ENCODE measurements at regions not wholly inside any gene's neighbourhood (a gene's known extent, or its start where the extent isn't known, plus 50 kb on each side); places are given as distances from the start of the nearest gene placed in this dataset.
"Not testable (repeated sequence)": the region's sequence is repeated elsewhere in the genome, so short reads cannot be mapped to it uniquely, and the experiment has no call there.

DNA sequence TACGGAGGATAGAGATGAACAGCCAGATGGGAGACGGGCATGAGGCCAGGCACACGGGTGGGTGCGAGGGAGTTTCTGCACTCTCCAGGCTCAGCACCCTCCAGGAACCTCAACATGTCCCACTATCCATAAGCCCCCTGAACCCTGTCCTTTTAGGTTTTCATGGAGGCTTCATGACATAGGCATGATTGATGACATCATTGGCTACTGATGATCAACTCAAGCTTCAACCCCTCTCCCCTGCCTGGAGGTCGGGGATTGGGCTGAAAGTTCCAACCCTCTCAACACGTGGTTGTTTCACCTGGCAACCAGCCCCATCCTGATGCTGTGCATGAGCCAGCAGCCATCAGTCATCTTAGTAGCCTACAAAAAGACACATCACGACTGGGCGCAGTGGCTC is 360.7 kb upstream of the AUTS2 start:
- H3K36me3 ChIP-seq (replicated peaks; ENCODE audit: control insufficient read depth, insufficient read depth, low read length), result no peaks in the 10 kb centered on the region
- H3K4me3 ChIP-seq (ENCODE audit: insufficient read depth, low read depth, low read length), result no peak overlapping the region
- H3K27me3 ChIP-seq (ENCODE audit: control insufficient read depth, insufficient read depth, low read length), result peaks cover 65% of the 10 kb centered on the region
- no peak for DNase-seq

DNA sequence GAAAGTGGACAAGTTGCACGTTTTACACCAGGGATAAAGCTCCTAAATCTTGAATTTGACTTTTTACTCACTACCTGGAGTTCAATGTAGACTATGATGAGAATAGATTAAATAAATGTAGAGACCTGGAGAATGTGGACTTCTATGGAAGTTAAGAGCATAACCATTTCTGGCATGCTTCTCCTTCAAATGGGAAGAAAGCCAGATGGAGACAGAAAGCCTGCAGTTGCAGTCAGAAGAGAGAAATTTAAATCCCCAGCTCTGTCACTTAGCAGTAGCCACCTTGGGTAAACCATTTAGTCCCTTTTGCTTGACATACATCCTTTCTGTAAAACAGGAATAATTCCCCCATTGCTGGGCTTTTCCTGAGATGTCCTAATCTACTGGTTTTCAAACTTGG is 355.3 kb upstream of the AUTS2 start:
- H3K27me3 ChIP-seq (ENCODE audit: control insufficient read depth, insufficient read depth, low read length), result peaks cover 18% of the 10 kb centered on the region
- H3K4me3 ChIP-seq (ENCODE audit: insufficient read depth, low read depth, low read length), result no peak overlapping the region
- H3K36me3 ChIP-seq (replicated peaks; ENCODE audit: control insufficient read depth, insufficient read depth, low read length), result no peaks in the 10 kb centered on the region
- DNase-seq, result no peak

DNA sequence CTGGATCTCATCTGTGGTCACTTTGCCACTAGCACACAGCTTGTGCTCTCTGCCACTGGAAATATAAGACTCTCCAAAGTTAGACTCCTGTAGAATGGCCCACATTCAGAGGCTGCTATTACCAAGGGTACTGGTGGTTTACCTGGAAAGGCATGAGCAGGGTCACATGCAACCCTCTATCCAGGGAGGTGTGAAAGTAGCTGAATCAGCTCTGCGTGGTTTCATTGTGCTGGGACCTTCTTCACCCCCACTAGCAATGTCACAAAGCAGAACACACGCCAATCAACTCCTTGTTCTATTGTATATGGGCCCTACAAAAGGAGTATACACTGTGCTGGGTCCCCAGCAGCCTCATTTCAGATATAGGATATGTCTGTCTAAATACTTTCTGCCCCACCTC is 353.6 kb upstream of the AUTS2 start:
- no peaks in the 10 kb centered on the region for H3K36me3 ChIP-seq (replicated peaks; ENCODE audit: control insufficient read depth, insufficient read depth, low read length)
- peaks cover 11% of the 10 kb centered on the region for H3K27me3 ChIP-seq (ENCODE audit: control insufficient read depth, insufficient read depth, low read length)
- no peak overlapping the region for H3K4me3 ChIP-seq (ENCODE audit: insufficient read depth, low read depth, low read length)
- DNase-seq, result no peak

DNA sequence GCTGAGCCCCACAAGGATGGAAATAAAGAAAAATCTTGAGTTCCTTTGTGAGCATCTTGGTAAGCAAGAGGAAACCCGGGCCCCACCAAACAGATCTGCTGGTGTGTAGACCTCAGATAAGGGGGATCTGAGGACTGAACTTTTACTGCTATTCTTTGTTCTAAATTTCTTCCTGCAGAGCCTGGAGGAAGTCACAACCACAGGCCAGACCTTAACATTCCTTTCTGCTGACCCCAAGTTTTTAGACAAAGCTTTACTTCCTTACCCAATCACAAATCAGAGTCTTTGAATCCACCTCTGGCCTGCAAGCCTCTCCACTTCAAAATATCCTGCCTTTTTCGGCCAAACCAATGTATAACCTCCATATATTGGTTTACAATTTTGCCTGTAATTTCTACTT is 352.6 kb upstream of the AUTS2 start:
- no peak for DNase-seq
- peaks cover 5% of the 10 kb centered on the region for H3K27me3 ChIP-seq (ENCODE audit: control insufficient read depth, insufficient read depth, low read length)
- H3K4me3 ChIP-seq (ENCODE audit: insufficient read depth, low read depth, low read length), result no peak overlapping the region
- H3K36me3 ChIP-seq (replicated peaks; ENCODE audit: control insufficient read depth, insufficient read depth, low read length), result no peaks in the 10 kb centered on the region

DNA sequence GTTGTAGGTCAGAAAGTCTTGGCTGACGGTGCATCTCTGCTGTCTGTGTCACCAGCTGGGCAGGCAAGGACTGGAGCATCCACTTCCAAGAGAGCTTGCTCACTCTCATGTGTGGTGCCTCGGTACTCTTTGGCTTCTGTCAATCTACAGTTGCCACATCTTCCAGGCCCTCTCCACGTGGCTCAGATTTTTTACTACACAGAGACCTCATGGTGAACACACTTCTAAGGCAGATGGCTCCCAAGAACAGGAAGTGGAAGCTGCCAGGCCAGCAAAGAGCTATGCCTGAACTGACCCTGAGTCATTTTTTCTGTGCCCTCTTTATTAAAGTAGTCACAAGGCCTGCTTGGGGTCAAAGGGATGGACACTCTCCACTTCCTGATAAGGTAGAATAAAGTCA is 351.5 kb upstream of the AUTS2 start:
- Histone ChIP-seq H3K36me3 (replicated peaks; ENCODE audit: control insufficient read depth, insufficient read depth, low read length) (no peaks in the 10 kb centered on the region), H3K27me3 (ENCODE audit: control insufficient read depth, insufficient read depth, low read length) (peaks cover 5% of the 10 kb centered on the region), H3K4me3 (ENCODE audit: insufficient read depth, low read depth, low read length) (no peak overlapping the region)
- DNase-seq, result no peak

DNA sequence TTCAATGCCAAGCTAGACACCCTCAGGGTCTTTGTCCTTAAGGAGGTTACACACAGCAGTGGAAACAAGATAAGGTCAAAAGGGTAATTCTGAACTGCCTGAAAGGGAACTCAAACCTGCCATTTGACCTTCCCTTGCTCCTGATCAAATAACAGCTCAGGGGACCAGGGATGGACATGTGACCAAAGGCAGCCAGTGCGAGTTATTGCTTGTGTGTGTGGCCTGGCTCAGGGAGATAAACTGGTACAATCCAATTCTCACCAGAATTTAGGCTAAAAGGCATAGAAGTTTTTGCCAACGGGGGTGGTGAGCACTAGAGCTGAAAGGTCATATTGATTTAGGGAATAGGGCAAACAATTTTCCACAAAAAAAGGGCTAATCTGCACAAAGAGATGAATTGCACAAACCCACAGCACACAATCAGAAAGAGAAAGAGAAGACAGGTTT is 349.9 kb upstream of the AUTS2 start:
- not testable (repeated sequence) for H3K36me3 ChIP-seq (replicated peaks; ENCODE audit: control insufficient read depth, insufficient read depth, low read length); DNase-seq; H3K27me3 ChIP-seq (ENCODE audit: control insufficient read depth, insufficient read depth, low read length); H3K4me3 ChIP-seq (ENCODE audit: insufficient read depth, low read depth, low read length)

DNA sequence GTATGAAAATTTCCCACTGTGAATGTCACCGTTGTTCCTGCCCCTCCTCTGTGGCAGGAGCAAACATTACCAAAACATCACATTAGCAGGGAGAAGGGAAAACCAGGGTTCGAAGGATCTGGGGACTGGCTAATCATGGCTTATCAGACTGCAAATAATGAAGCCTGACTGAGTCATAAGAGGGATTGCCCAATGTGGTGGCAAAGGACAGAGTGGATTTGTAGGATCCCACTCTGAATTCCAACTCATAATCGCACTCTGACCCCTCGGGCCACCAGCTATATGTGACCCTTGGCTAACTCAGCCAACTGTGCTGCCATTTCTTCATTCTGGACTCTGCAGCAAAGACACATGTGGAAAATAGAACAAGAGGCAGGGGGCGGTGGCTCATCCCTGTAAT is 347.3 kb upstream of the AUTS2 start:
- no peak overlapping the region for H3K4me3 ChIP-seq (ENCODE audit: insufficient read depth, low read depth, low read length)
- no peaks in the 10 kb centered on the region; the same call in 1 of the 2 replicates for H3K27me3 ChIP-seq (ENCODE audit: control insufficient read depth, insufficient read depth, low read length)
- no peaks in the 10 kb centered on the region for H3K36me3 ChIP-seq (replicated peaks; ENCODE audit: control insufficient read depth, insufficient read depth, low read length)
- no peak for DNase-seq

DNA sequence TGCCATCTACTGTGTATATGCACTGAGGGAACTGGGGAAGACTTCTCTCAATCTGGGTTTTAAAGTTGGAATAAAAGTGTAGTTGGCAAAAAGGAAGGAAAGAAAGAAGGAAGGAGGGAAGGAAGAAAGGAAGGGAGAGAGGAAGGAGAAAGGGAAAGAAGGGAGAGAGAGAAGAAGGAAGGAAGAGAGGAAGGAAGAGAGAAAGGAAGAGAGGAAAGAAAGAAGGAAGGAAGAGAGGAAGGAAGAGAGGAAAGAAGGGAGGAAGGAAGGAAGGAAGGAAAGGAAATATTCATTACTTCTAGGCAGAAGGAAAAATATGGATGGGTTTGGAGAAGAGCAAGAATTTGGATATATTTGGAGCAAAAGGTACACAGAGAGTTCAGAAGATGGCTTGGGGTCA is 343.6 kb upstream of the AUTS2 start:
- DNase-seq, result no peak
- H3K27me3 ChIP-seq (ENCODE audit: control insufficient read depth, insufficient read depth, low read length), result no peaks in the 10 kb centered on the region; the same call in 1 of the 2 replicates
- no peak overlapping the region for H3K4me3 ChIP-seq (ENCODE audit: insufficient read depth, low read depth, low read length)
- no peaks in the 10 kb centered on the region for H3K36me3 ChIP-seq (replicated peaks; ENCODE audit: control insufficient read depth, insufficient read depth, low read length)

DNA sequence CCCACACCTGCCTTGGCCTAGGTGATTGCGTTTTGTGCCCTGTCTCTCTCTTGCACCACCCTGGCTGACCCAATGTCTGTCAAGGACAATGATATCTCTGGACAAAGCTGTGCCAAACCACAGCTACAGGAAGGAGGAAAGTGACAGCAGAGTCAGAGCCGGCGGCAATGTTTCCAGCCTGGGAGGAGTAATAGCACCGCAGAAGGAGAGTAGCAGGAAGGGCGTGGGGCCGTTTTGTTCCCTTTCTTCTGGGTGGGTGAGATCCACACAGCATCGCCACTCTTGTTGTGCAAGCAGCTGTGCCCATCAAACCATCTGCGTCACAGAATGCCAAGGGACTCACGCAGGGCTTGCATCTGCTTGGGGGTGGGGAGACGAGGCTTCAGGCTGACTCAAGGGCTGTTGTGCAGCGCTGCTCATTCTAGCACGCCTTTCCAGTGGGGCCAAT is 341.6 kb upstream of the AUTS2 start:
- H3K4me3 ChIP-seq (ENCODE audit: insufficient read depth, low read depth, low read length), result no peak overlapping the region
- no peak for DNase-seq
- no peaks in the 10 kb centered on the region for H3K36me3 ChIP-seq (replicated peaks; ENCODE audit: control insufficient read depth, insufficient read depth, low read length)
- H3K27me3 ChIP-seq (ENCODE audit: control insufficient read depth, insufficient read depth, low read length), result no peaks in the 10 kb centered on the region; the same call in 1 of the 2 replicates

DNA sequence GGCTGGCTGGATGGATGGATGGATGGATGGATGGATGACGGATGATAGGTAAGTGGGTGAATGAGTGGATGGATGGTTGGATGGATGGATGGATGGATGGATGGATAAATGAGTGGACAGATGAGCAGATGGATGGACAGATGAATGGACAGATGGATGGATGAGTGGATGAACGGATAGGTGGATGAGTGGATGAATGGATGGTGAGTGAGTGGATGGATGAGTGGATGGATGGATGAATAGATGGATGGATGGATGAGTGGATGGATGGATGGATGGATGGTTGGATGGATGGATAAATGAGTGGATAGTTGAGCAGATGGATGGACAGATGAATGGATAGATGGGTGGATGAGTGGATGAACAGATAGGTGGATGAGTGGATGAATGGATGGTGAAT is 340.7 kb upstream of the AUTS2 start:
- DNase-seq, result no peak
- Histone ChIP-seq H3K36me3 (replicated peaks; ENCODE audit: control insufficient read depth, insufficient read depth, low read length) (no peaks in the 10 kb centered on the region), H3K27me3 (ENCODE audit: control insufficient read depth, insufficient read depth, low read length) (no peaks in the 10 kb centered on the region; the same call in 1 of the 2 replicates), H3K4me3 (ENCODE audit: insufficient read depth, low read depth, low read length) (no peak overlapping the region)

DNA sequence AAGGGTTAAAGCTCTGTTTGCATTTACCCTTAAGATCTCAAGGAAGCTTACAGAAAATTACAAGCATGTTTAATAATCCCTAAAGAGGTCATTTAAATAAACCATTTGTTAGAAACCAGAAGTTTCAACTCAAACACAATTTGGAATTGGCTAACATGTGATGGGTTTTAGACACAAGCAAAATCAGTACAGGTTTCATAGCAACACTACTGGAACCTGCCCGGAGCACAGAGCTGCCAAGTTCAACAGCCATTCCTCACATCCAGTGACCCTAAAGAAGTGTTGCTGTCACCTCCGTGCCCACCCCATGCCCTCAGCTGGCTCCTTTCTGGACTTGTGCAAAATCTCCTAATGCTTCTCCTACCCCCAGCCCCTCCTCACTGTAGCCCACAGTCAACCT is 338.8 kb upstream of the AUTS2 start:
- no peak overlapping the region for H3K4me3 ChIP-seq (ENCODE audit: insufficient read depth, low read depth, low read length)
- DNase-seq, result no peak
- no peaks in the 10 kb centered on the region; the same call in 1 of the 2 replicates for H3K27me3 ChIP-seq (ENCODE audit: control insufficient read depth, insufficient read depth, low read length)
- H3K36me3 ChIP-seq (replicated peaks; ENCODE audit: control insufficient read depth, insufficient read depth, low read length), result no peaks in the 10 kb centered on the region

DNA sequence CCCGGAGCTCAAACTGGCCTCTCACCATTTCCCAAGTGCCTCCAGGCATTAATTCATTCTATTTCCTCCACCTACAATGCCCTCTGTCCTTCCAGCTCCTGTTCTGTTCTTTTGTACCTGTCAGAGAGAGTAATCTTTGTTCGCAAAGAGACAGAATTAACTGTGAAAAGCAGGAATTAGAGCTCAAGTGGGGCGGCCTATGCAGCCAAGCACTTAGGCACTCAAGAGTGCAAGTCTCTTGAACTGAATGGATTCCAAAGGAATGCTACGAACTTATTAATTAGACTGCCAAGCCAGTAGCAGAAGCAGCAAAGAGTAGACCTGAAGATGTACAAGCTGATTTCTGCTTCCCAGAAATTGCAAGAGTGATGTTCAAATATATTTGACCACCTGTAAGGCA is 338.3 kb upstream of the AUTS2 start:
- no peak overlapping the region for H3K4me3 ChIP-seq (ENCODE audit: insufficient read depth, low read depth, low read length)
- H3K27me3 ChIP-seq (ENCODE audit: control insufficient read depth, insufficient read depth, low read length), result no peaks in the 10 kb centered on the region
- DNase-seq, result no peak
- H3K36me3 ChIP-seq (replicated peaks; ENCODE audit: control insufficient read depth, insufficient read depth, low read length), result no peaks in the 10 kb centered on the region

DNA sequence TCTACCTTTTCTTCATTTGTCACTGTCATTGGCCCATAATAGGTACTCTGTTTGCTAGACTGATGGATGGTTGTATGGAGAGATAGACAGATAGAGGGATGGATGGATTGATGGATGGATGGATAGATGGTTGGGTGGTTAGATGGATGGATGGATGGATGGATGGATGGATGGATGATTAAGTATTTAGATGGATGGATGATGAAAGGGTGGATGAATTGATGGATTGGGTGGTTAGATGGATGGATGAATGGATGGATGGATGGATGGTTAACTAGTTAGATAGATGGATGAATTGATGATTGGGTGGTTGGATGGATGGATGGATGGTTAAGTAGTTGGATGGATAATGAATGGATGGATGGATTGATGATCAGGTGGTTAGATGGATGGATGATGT is 334.7 kb upstream of the AUTS2 start:
- no peaks in the 10 kb centered on the region for H3K36me3 ChIP-seq (replicated peaks; ENCODE audit: control insufficient read depth, insufficient read depth, low read length)
- no peaks in the 10 kb centered on the region for H3K27me3 ChIP-seq (ENCODE audit: control insufficient read depth, insufficient read depth, low read length)
- H3K4me3 ChIP-seq (ENCODE audit: insufficient read depth, low read depth, low read length), result no peak overlapping the region
- DNase-seq, result no peak

DNA sequence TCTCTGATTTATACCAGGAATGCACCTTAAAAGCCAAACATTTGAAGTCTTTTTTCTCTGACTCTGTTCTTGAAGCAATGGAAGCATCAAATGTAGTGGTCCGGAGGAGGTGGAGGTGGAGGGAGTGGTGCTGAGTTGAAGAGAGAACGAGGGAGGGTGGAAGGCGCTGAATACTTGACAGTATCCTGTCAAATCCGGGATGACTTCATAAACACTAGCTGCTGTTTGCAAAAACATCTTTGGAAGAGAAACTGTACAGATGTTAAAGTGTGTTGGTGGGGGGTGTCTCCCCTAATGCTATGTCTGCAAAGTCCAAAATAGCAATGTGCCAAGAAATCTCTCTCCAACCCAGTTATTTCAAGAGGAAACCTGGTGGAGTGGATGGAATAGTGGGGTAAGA is 328.5 kb upstream of the AUTS2 start:
- DNase-seq, result no peak
- Histone ChIP-seq H3K27me3 (ENCODE audit: control insufficient read depth, insufficient read depth, low read length) (no peaks in the 10 kb centered on the region), H3K36me3 (replicated peaks; ENCODE audit: control insufficient read depth, insufficient read depth, low read length) (no peaks in the 10 kb centered on the region), H3K4me3 (ENCODE audit: insufficient read depth, low read depth, low read length) (no peak overlapping the region)

DNA sequence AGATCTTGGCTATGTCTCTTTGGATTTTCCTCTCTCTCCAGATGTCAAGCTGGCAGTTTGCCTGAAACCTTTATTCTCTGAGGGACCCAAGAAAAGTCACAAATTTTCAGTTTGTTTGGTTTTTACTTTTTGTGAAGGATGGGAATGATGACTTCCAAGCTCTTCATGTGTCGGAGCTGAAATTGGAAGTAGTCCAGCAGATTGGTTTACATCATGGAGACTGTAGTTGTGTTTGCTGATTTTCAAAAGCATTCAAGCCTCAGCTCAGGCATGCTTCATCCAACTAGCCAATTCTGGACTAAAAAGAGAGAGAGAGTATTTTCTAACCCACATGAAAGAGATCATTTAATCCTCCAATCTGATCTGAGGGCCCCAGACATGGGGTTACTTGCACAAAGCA is 326.2 kb upstream of the AUTS2 start:
- no peak overlapping the region for H3K4me3 ChIP-seq (ENCODE audit: insufficient read depth, low read depth, low read length)
- no peaks in the 10 kb centered on the region for H3K27me3 ChIP-seq (ENCODE audit: control insufficient read depth, insufficient read depth, low read length)
- DNase-seq, result no peak
- H3K36me3 ChIP-seq (replicated peaks; ENCODE audit: control insufficient read depth, insufficient read depth, low read length), result no peaks in the 10 kb centered on the region

DNA sequence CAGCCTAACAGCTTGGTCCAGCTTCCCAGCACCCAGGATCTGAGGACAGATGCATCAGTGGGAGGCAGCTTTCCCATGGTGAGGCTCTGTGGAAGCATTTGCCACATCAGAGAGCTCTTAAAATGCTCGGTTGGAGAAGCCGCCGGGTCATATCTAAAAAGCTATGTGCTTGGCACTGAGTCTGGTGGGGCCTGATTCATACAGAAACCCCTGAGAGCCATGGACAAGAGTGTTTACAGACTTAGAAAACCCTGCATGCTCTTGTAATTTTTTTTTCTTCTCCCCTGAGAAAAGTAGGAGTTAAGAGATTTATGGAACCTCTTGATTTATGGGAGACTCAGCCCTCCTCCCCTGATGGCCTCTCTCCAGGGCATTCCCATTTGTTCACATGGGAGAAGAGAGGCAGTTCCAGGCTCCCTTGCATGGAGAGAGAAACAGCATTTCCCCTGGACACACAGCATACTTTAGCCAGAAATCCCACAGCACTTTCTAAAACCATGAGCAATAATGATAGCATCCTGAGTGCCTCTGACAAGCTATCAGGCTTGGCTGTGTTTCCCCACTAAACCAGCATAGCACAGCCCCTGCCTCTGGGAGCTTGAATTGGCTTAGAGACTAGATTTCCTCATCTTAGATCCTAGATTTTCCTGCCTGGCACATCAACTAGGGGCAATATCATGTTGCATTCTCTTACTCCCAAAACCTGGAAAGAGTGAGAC is 322.1 kb upstream of the AUTS2 start:
- Histone ChIP-seq H3K4me3 (ENCODE audit: insufficient read depth, low read depth, low read length) (no peak overlapping the region), H3K36me3 (replicated peaks; ENCODE audit: control insufficient read depth, insufficient read depth, low read length) (no peaks in the 10 kb centered on the region), H3K27me3 (ENCODE audit: control insufficient read depth, insufficient read depth, low read length) (no peaks in the 10 kb centered on the region)
- no peak for DNase-seq
